Brain microvascular endothelial cell (primary cell): ENCODE measurements at regions not wholly inside any gene's neighbourhood (a gene's known extent, or its start where the extent isn't known, plus 50 kb on each side); places are given as distances from the start of the nearest gene placed in this dataset.

Experiments
- DNase-seq: peaks from one replicate; pipeline ENCODE4 v3.0.0-alpha.2; 2020
- H3K27ac ChIP-seq: fragments of 250-450 bp; sonication (Bioruptor Pico); 2 replicates; pipeline ENCODE4 v1.5.1; 2020; ENCODE audit warnings: mild to moderate bottlenecking, moderate library complexity
- H3K27me3 ChIP-seq: fragments of 250-450 bp; sonication (Bioruptor Pico); replicated peaks from 2 replicates; pipeline ENCODE4 v1.5.1; 2020; ENCODE audit warnings: mild to moderate bottlenecking
- H3K36me3 ChIP-seq: fragments of 250-450 bp; sonication (Bioruptor Pico); replicated peaks from 2 replicates; pipeline ENCODE4 v1.5.1; 2020; ENCODE audit warnings: mild to moderate bottlenecking
- H3K4me3 ChIP-seq: 2 replicates; pipeline ENCODE4 v1.5.1; 2011; ENCODE audit warnings: low read depth, mild to moderate bottlenecking, control low read depth, low read length, moderate library complexity
- CTCF ChIP-seq: IDR thresholded peaks from 2 replicates; pipeline ENCODE4 v1.5.1; 2011; ENCODE audit warnings: low read depth, mild to moderate bottlenecking, moderate library complexity, low read length, control low read depth, inconsistent platforms; ENCODE audit errors: missing control alignments
- in situ Hi-C: cut with HindIII; loops from 2 replicates; pipeline ENCODE4 v1.10.0; 2017; ENCODE audit warnings: low sequenced_read_pairs, low pct_ligation_motif_present

- TF ChIP-seq CTCF, result no peak
- DNase-seq, result no peak
- Histone ChIP-seq H3K27ac (no peak overlapping the region), H3K4me3 (no peak overlapping the region), H3K36me3 (no peaks in the 10 kb centered on the region), H3K27me3 (peaks cover 4% of the 10 kb centered on the region)
- in situ Hi-C loops, result no loop called here
These were observed 182.8 kb downstream of the TLE3 start for GRCh38 chr15:69914960-69915359.

- Histone ChIP-seq H3K27ac (no peak overlapping the region), H3K27me3 (peaks cover 4% of the 10 kb centered on the region), H3K4me3 (no peak overlapping the region), H3K36me3 (no peaks in the 10 kb centered on the region)
- no peak for TF ChIP-seq CTCF
- DNase-seq, result no peak
- in situ Hi-C loops, result no loop called here
These were observed 181.4 kb downstream of the TLE3 start for GRCh38 chr15:69916169-69916785.

GRCh38 chr15:69917056-69917455 lies 180.7 kb downstream of the TLE3 start:
- TF ChIP-seq CTCF, result no peak
- in situ Hi-C loops, result no loop called here
- DNase-seq, result no peak

GRCh38 chr15:69919816-69920215 lies 177.9 kb downstream of the TLE3 start:
- peaks cover 3% of the 10 kb centered on the region for H3K27me3 ChIP-seq
- no peak overlapping the region for H3K4me3 ChIP-seq
- H3K27ac ChIP-seq, result no peak overlapping the region
- H3K36me3 ChIP-seq, result no peaks in the 10 kb centered on the region
- no peak for DNase-seq
- in situ Hi-C loops, result no loop called here
- no peak for TF ChIP-seq CTCF

More at GRCh38 chr15:69917056-69917455, 180.7 kb downstream of the TLE3 start:
- H3K4me3 ChIP-seq, result no peak overlapping the region
- H3K27me3 ChIP-seq, result peaks cover 4% of the 10 kb centered on the region
- no peaks in the 10 kb centered on the region for H3K36me3 ChIP-seq
- no peak overlapping the region for H3K27ac ChIP-seq

GRCh38 chr15:69920221-69920620 lies 177.5 kb downstream of the TLE3 start:
- H3K27me3 ChIP-seq, result peaks cover 3% of the 10 kb centered on the region
- H3K27ac ChIP-seq, result no peak overlapping the region
- no peak for TF ChIP-seq CTCF
- no peaks in the 10 kb centered on the region for H3K36me3 ChIP-seq
- no peak for DNase-seq
- no peak overlapping the region for H3K4me3 ChIP-seq
- in situ Hi-C loops, result no loop called here
